ENCODE measurements at regions not wholly inside any gene's neighbourhood (a gene's known extent, or its start where the extent isn't known, plus 50 kb on each side); places are given as distances from the start of the nearest gene placed in this dataset.
"Not testable (repeated sequence)": the region's sequence is repeated elsewhere in the genome, so short reads cannot be mapped to it uniquely, and the experiment has no call there.

GRCh38 chr5:124128867-124129266 lies 616.9 kb downstream of the CSNK1G3 start:
- DNase-seq (ENCODE audit: low spot score) = no peak

GRCh38 chr5:124126504-124127217 lies 614.7 kb downstream of the CSNK1G3 start:
- DNase-seq (ENCODE audit: low spot score) = no peak

- DNase-seq (ENCODE audit: low spot score) = no peak
Observed at GRCh38 chr5:124124711-124125229, 612.8 kb downstream of the CSNK1G3 start.

GRCh38 chr5:124121198-124121597 lies 609.2 kb downstream of the CSNK1G3 start:
- no peak for DNase-seq (ENCODE audit: low spot score)

GRCh38 chr5:124114911-124115310 lies 602.9 kb downstream of the CSNK1G3 start:
- DNase-seq (ENCODE audit: low spot score) = no peak

GRCh38 chr5:124111886-124112285 lies 599.9 kb downstream of the CSNK1G3 start:
- no peak for DNase-seq (ENCODE audit: low spot score)

GRCh38 chr5:124110942-124111341 lies 599.0 kb downstream of the CSNK1G3 start:
- no peak for DNase-seq (ENCODE audit: low spot score)

- DNase-seq (ENCODE audit: low spot score) = no peak
Observed at GRCh38 chr5:124105326-124105725, 593.3 kb downstream of the CSNK1G3 start.

GRCh38 chr5:124104821-124105220 lies 592.8 kb downstream of the CSNK1G3 start:
- DNase-seq (ENCODE audit: low spot score) = no peak

- no peak for DNase-seq (ENCODE audit: low spot score)
Observed at GRCh38 chr5:124104344-124104743, 592.4 kb downstream of the CSNK1G3 start.

- DNase-seq (ENCODE audit: low spot score) = no peak
Observed at GRCh38 chr5:124103671-124104070, 591.7 kb downstream of the CSNK1G3 start.

- DNase-seq (ENCODE audit: low spot score) = not testable (repeated sequence)
Observed at GRCh38 chr5:124103056-124103455, 591.1 kb downstream of the CSNK1G3 start.

GRCh38 chr5:124102486-124102885 lies 590.5 kb downstream of the CSNK1G3 start:
- DNase-seq (ENCODE audit: low spot score) = no peak

GRCh38 chr5:124093658-124094057 lies 581.7 kb downstream of the CSNK1G3 start:
- no peak for DNase-seq (ENCODE audit: low spot score)

- no peak for DNase-seq (ENCODE audit: low spot score)
Observed at GRCh38 chr5:124090115-124090514, 578.1 kb downstream of the CSNK1G3 start.

- no peak for DNase-seq (ENCODE audit: low spot score)
Observed at GRCh38 chr5:124089578-124089977, 577.6 kb downstream of the CSNK1G3 start.

GRCh38 chr5:124088289-124089032 lies 576.5 kb downstream of the CSNK1G3 start:
- DNase-seq (ENCODE audit: low spot score) = no peak

GRCh38 chr5:124087752-124088151 lies 575.8 kb downstream of the CSNK1G3 start:
- no peak for DNase-seq (ENCODE audit: low spot score)

GRCh38 chr5:124080256-124080655 lies 568.3 kb downstream of the CSNK1G3 start:
- no peak for DNase-seq (ENCODE audit: low spot score)

- DNase-seq (ENCODE audit: low spot score) = no peak
Observed at GRCh38 chr5:124079062-124079461, 567.1 kb downstream of the CSNK1G3 start.

GRCh38 chr5:124074500-124074899 lies 562.5 kb downstream of the CSNK1G3 start:
- DNase-seq (ENCODE audit: low spot score) = no peak

GRCh38 chr5:124072570-124072969 lies 560.6 kb downstream of the CSNK1G3 start:
- no peak for DNase-seq (ENCODE audit: low spot score)

GRCh38 chr5:124071039-124071438 lies 559.1 kb downstream of the CSNK1G3 start:
- DNase-seq (ENCODE audit: low spot score) = no peak

All from A172 (cell line).